K562 (cell line): ENCODE measurements at regions not wholly inside any gene's neighbourhood (a gene's known extent, or its start where the extent isn't known, plus 50 kb on each side); places are given as distances from the start of the nearest gene placed in this dataset.

Experiments
- ATAC-seq: fragments of 200-7000 bp; cut with Tn5 transposase; 3 replicates; pipeline ENCODE4 v1.9.1; 2020; ENCODE audit warnings: moderate library complexity
- BruUV-seq: library from RNA; stranded (reverse); fragments of 400-500 nt; replicated peaks from 2 replicates; lab custom pipeline; 2021; lab: Mats Ljungman, UMichigan
- CTCF ChIA-PET: fragments of 300-600 bp; formaldehyde crosslinking; extraction: SDS; loops from one replicate; lab custom pipeline; 2021; ENCODE audit warnings: low intra/inter-chr PET ratio; lab: Yijun Ruan, JAX
- POLR2A ChIA-PET: fragments of 300-600, 350-650 bp; sonication (Branson Sonifier 250); formaldehyde crosslinking; extraction: SDS; loops from one replicate; lab custom pipeline; 2021; ENCODE audit warnings: antibody characterized with exemption, inconsistent platforms; lab: Yijun Ruan, JAX
- DNase-seq, 4 experiments: peaks; one replicate each; pipeline versions ENCODE4 v3.0.0 to v3.0.0-alpha.2; 2011 to 2018; ENCODE audit warnings: low spot score in 3 of 4, mixed read lengths in 3 of 4; ENCODE audit errors: extremely low read depth in 1 of 4
- FAIRE-seq: peaks from 2 replicates; lab custom pipeline; 2011; peaks lifted over from hg19 to GRCh38; lab: Jason Lieb, UNC
- H2AFZ ChIP-seq: 2 replicates; pipeline ENCODE4 v1.6.0; 2011; ENCODE audit warnings: low read depth, low read length, control low read depth, inconsistent platforms
- H3K27ac ChIP-seq: fragments of 200-600 bp; 3 replicates; pipeline ENCODE4 v1.8.0; 2011; ENCODE audit warnings: low read depth, mild to moderate bottlenecking, control low read depth, inconsistent platforms, low read length, moderate library complexity, mixed read lengths; ENCODE audit errors: extremely low read depth
- H3K27me3 ChIP-seq, 2 experiments: fragments of 300-600 bp in 1 of 2; 2 replicates in 1 of 2; 3 replicates in 1 of 2; pipeline versions ENCODE4 v1.6.0 to v1.8.0; 2011; ENCODE audit warnings: inconsistent platforms in 2 of 2, low read length in 2 of 2, mild to moderate bottlenecking in 1 of 2, mixed read lengths in 1 of 2, moderate library complexity in 1 of 2; ENCODE audit not compliant: control insufficient read depth in 2 of 2, insufficient read depth in 2 of 2
- H3K36me3 ChIP-seq: fragments of 300-600 bp; 3 replicates; pipeline ENCODE4 v1.8.0; 2011; ENCODE audit warnings: mild to moderate bottlenecking, low read length, inconsistent platforms; ENCODE audit not compliant: control insufficient read depth, insufficient read depth
- H3K4me1 ChIP-seq, 2 experiments: fragments of 200-600 bp in 1 of 2; replicated peaks in 1 of 2; 2 replicates in 1 of 2; 3 replicates in 1 of 2; pipeline versions ENCODE4 v1.5.1 to v1.8.0; 2011; ENCODE audit warnings: inconsistent platforms in 2 of 2, low read length in 2 of 2, mild to moderate bottlenecking in 1 of 2, mixed read lengths in 1 of 2, moderate library complexity in 1 of 2; ENCODE audit not compliant: control insufficient read depth in 2 of 2, insufficient read depth in 2 of 2
- H3K4me2 ChIP-seq: 2 replicates; pipeline ENCODE4 v1.6.1; 2011; ENCODE audit warnings: low read length, control low read depth, inconsistent platforms, mixed read lengths; ENCODE audit not compliant: insufficient read depth
- H3K4me3 ChIP-seq: fragments of 200-600 bp; sonication (generic), shearing (Covaris generic); 2 replicates; pipeline ENCODE4 v1.5.1; 2016; ENCODE audit warnings: control low read depth, inconsistent platforms
- H3K79me2 ChIP-seq: fragments of 200-600 bp; 3 replicates; pipeline ENCODE4 v1.8.0; 2011; ENCODE audit warnings: low read length, inconsistent platforms; ENCODE audit not compliant: control insufficient read depth, insufficient read depth
- H3K9ac ChIP-seq, 2 experiments: 2 replicates each; pipeline versions ENCODE4 v1.6.0 to v1.6.1; 2011; ENCODE audit warnings: low read depth in 2 of 2, low read length in 2 of 2, control low read depth in 1 of 2, inconsistent platforms in 1 of 2, mild to moderate bottlenecking in 1 of 2, mixed read lengths in 1 of 2; ENCODE audit not compliant: insufficient read depth in 1 of 2
- H3K9me1 ChIP-seq: one replicate; pipeline ENCODE4 v1.6.0; 2011; ENCODE audit warnings: inconsistent platforms, mild to moderate bottlenecking, low read length, moderate library complexity; ENCODE audit not compliant: control insufficient read depth, insufficient read depth
- H3K9me3 ChIP-seq: replicated peaks from 2 replicates; pipeline ENCODE4 v1.5.1; 2011; ENCODE audit warnings: low read depth, low read length, inconsistent platforms; ENCODE audit not compliant: control insufficient read depth, insufficient read depth
- H4K20me1 ChIP-seq: replicated peaks from 2 replicates; pipeline ENCODE4 v1.6.1; 2011; ENCODE audit warnings: low read length, inconsistent platforms, mixed read lengths; ENCODE audit not compliant: control insufficient read depth, insufficient read depth
- CEBPG ChIP-seq, 3 experiments: fragments of 200-800 bp in 1 of 3; sonication (Bioruptor generic) in 1 of 3; sonication (generic) in 1 of 3; formaldehyde crosslinking in 1 of 3; IDR thresholded peaks in 2 of 3; conservative IDR thresholded peaks in 1 of 3; 2 replicates each; pipeline versions ENCODE4 v1.6.1 to v1.8.0; 2016 to 2022; ENCODE audit warnings: missing compliant biosample characterization in 2 of 3, missing genetic modification characterization in 2 of 3, mild to moderate bottlenecking in 1 of 3, missing genetic modification reagents in 1 of 3
- CREM ChIP-seq: IDR thresholded peaks from 2 replicates; pipeline ENCODE4 v1.6.1; 2014; ENCODE audit warnings: antibody characterized with exemption, low read depth
- ETV1 ChIP-seq: fragments of 450-650 bp; conservative IDR thresholded peaks from 2 replicates; pipeline ENCODE4 v1.6.1; 2016; ENCODE audit warnings: missing genetic modification characterization, control low read depth, low read depth, missing compliant biosample characterization
- GATAD2B ChIP-seq: fragments of 450-650 bp; IDR thresholded peaks from 2 replicates; pipeline ENCODE4 v1.6.1; 2017; ENCODE audit warnings: mild to moderate bottlenecking, borderline replicate concordance
- HNRNPL ChIP-seq: fragments of 200-400 bp; formaldehyde crosslinking; IDR thresholded peaks from 2 replicates; pipeline ENCODE4 v1.6.1; 2017; ENCODE audit warnings: low read depth, mild to moderate bottlenecking, low read length
- KLF13 ChIP-seq: fragments of 450-650 bp; IDR thresholded peaks from 2 replicates; pipeline ENCODE4 v1.6.1; 2016; ENCODE audit warnings: missing genetic modification characterization, low read depth, mild to moderate bottlenecking, missing compliant biosample characterization, moderate library complexity, borderline replicate concordance
- MCM3 ChIP-seq: fragments of 450-650 bp; IDR thresholded peaks from 2 replicates; pipeline ENCODE4 v1.6.1; 2016
- RREB1 ChIP-seq: fragments of 250-450 bp; sonication (Bioruptor Pico); IDR thresholded peaks from 2 replicates; pipeline ENCODE4 v1.4.0; 2020
- RUNX1 ChIP-seq: sonication (generic); IDR thresholded peaks from 2 replicates; pipeline ENCODE4 v1.6.1; 2016; ENCODE audit warnings: antibody characterized with exemption, low read depth
- ZC3H8 ChIP-seq: fragments of 450-650 bp; IDR thresholded peaks from 2 replicates; pipeline ENCODE4 v1.6.1; 2017
- ZNF561 ChIP-seq: fragments of 450-650 bp; formaldehyde crosslinking; conservative IDR thresholded peaks from 2 replicates; pipeline ENCODE4 v1.4.0; 2020; ENCODE audit warnings: mild to moderate bottlenecking, moderate library complexity
- ZNF764 ChIP-seq: fragments of 250-450 bp; sonication (Bioruptor Pico); IDR thresholded peaks from 2 replicates; pipeline ENCODE4 v1.4.0; 2020; ENCODE audit warnings: low read depth, mild to moderate bottlenecking, moderate library complexity
- WGBS: fragments of 100-300 bp; shearing (Covaris generic); methylation state at CpG from one replicate; pipeline ENCODE4 v1.1.6; 2016; ENCODE audit warnings: low coverage, mixed read lengths; ENCODE audit not compliant: insufficient coverage; ENCODE audit errors: missing lambda C conversion rate; 5-methylcytosine and 5-hydroxymethylcytosine counted together
- in situ Hi-C: fragments of 300-500 bp; cut with MboI; formaldehyde crosslinking; loops from 4 replicates; pipeline ENCODE4 v1.15.0; 2018; ENCODE audit warnings: inconsistent platforms, mixed read lengths
- intact Hi-C: fragments of 100-400 bp; cut with micrococcal nuclease; formaldehyde crosslinking; loops from 2 replicates; pipeline ENCODE4 v1.14.2; 2022
- TF ChIP-seq, protein P1 (sequence below): fragments of 450-650 bp; formaldehyde crosslinking; IDR thresholded peaks from 2 replicates; pipeline ENCODE4 v1.4.0; 2020; ENCODE audit warnings: mild to moderate bottlenecking, moderate library complexity

- intact Hi-C loops = no loop called here
- BruUV-seq = no TSS peak
- POLR2A ChIA-PET = no interaction called here
Measured at GRCh38 chr3:102000620-102001209, 151.4 kb downstream of the NFKBIZ start.

More at GRCh38 chr3:102000620-102001209, 151.4 kb downstream of the NFKBIZ start:
- Histone ChIP-seq H3K27ac (no peak overlapping the region), H3K9me1 (no peaks in the 10 kb centered on the region), H3K4me2 (no peak overlapping the region), H4K20me1 (no peaks in the 10 kb centered on the region), H3K27me3 (no peaks in the 10 kb centered on the region), H3K36me3 (no peaks in the 10 kb centered on the region), H3K9me3 (no peaks in the 10 kb centered on the region), H3K4me3 (no peak overlapping the region), H3K79me2 (no peaks in the 10 kb centered on the region), H2AFZ (no peak overlapping the region), H3K9ac (no peak overlapping the region), H3K4me1 (no peaks in the 10 kb centered on the region)
- CTCF ChIA-PET = no interaction called here
- no peak for ATAC-seq
- no peak for DNase-seq
- FAIRE-seq = no peak
- in situ Hi-C loops = no loop called here
- WGBS = 4% methylated on average over 3 of the region's 3 CpGs
- TF ChIP-seq MCM3 (no peak), ZC3H8 (no peak), CEBPG (CRISPR knock-in tag; IDR thresholded peaks at IDR 0.05) (no peak), CEBPG (tag; conservative IDR thresholded peaks at IDR 0.05 in 1 of 2, IDR thresholded peaks at IDR 0.05 in 1 of 2) (no peak), GATAD2B (no peak), RREB1 (CRISPR knock-in tag) (no peak), RUNX1 (no peak), CREM (no peak), HNRNPL (no peak), ZNF561 (CRISPR knock-in tag) (no peak), ETV1 (tag) (no peak), ZNF764 (CRISPR knock-in tag) (no peak), KLF13 (no peak)
- TF ChIP-seq, protein P1, sequence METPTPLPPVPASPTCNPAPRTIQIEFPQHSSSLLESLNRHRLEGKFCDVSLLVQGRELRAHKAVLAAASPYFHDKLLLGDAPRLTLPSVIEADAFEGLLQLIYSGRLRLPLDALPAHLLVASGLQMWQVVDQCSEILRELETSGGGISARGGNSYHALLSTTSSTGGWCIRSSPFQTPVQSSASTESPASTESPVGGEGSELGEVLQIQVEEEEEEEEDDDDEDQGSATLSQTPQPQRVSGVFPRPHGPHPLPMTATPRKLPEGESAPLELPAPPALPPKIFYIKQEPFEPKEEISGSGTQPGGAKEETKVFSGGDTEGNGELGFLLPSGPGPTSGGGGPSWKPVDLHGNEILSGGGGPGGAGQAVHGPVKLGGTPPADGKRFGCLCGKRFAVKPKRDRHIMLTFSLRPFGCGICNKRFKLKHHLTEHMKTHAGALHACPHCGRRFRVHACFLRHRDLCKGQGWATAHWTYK = no peak
